ENCODE measurements at regions not wholly inside any gene's neighbourhood (a gene's known extent, or its start where the extent isn't known, plus 50 kb on each side); places are given as distances from the start of the nearest gene placed in this dataset.

DNA sequence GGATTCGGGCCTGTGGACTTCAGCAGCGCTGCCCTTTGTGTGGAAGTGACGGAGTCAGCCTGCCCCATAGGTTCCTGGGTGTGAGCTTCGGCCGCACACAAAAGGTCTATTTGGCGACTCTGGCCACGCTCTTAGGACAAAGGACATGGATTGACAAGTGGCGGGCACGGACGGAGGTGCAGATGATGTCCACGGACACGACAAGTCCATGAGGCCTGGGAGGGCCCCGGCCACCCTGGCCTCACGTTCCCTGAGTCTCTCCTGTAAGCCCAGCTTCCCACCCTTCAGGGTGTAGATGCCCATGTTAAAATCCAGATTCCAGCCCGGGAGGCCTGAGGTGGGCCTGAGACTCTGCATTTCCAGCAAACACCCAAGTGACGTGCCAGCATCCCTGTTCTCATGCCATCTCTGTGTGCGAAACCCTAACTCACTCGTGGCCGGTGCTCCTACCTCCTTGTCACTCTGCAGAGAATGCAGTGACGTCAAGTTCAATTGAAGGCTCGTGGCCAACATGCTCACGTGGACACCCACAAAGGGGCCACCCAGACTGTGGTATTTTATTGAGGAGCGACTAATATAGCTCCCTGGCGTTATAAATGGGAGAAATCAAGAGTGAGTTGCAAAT lies 111.7 kb downstream of the RTP5 start:
- H3K27ac ChIP-seq, result no peak overlapping the region
- no peak overlapping the region for H3K4me2 ChIP-seq
- H3K79me2 ChIP-seq, result no peaks in the 10 kb centered on the region
- H3K4me1 ChIP-seq (ENCODE audit: insufficient read depth), result no peaks in the 10 kb centered on the region
- TF ChIP-seq EZH2 (IDR thresholded peaks at IDR 0.05; ENCODE audit: borderline replicate concordance), result no peak
- H2AFZ ChIP-seq, result no peak overlapping the region
- H3K4me3 ChIP-seq, result no peak overlapping the region
- H3K36me3 ChIP-seq (replicated peaks; ENCODE audit: insufficient read depth, low read depth), result no peaks in the 10 kb centered on the region
- H4K20me1 ChIP-seq (ENCODE audit: insufficient read depth, poor library complexity, severe bottlenecking), result no peaks in the 10 kb centered on the region
- no peak for DNase-seq (ENCODE audit: low spot score)
- H3K27me3 ChIP-seq, result no peaks in the 10 kb centered on the region
- no peaks in the 10 kb centered on the region for H3K9me3 ChIP-seq (ENCODE audit: low read depth)
- WGBS (ENCODE audit: low lambda C conversion rate, missing lambda C conversion rate), result 93% methylated on average over 24 of the region's 24 CpGs
- H3K9me2 ChIP-seq (replicated peaks; ENCODE audit: insufficient read depth), result no peaks in the 10 kb centered on the region

DNA sequence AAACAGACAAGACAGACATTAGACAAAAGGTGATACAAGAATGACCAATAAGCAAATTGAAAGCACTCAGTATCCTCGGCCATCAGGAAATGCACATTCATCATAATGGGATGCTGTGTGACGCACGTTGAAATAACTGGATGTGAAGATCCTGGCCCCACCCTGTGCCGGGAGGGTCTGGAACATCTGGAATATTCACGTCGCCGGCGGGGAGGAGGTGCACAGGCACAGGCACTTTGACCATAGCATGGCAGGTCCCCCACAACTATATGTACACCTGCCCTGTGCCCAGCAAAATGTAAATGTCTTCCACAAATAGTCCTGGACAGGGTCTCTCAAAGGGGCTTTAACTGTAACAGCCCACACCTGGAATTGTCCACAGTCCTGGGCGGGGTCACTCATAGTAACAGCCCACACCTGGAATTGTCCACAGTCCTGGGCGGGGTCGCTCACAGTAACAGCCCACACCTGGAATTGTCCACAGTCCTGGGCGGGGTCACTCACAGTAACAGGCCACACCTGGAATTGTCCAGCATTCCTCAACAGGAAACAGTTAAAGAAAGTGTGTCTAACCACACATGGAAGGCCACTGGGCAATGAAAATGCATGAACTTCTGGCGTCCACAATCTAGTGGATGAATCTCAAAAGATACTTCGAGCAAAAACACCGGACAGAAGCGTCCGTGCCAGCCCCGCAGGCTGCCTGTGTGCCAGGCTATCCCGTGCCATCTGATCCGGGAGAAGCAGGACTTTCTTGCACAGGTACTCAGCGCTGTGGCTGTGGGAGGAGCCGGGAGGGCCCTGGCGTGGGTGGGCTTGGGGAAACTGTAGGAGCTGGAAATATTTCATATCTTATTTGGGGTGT lies 113.4 kb downstream of the RTP5 start:
- Histone ChIP-seq H3K4me2 (no peak overlapping the region), H2AFZ (no peak overlapping the region), H3K27ac (no peak overlapping the region), H3K79me2 (no peaks in the 10 kb centered on the region), H3K4me3 (no peak overlapping the region), H3K27me3 (no peaks in the 10 kb centered on the region), H3K4me1 (ENCODE audit: insufficient read depth) (no peaks in the 10 kb centered on the region), H3K9me3 (ENCODE audit: low read depth) (no peaks in the 10 kb centered on the region), H4K20me1 (ENCODE audit: insufficient read depth, poor library complexity, severe bottlenecking) (no peaks in the 10 kb centered on the region), H3K36me3 (replicated peaks; ENCODE audit: insufficient read depth, low read depth) (no peaks in the 10 kb centered on the region), H3K9me2 (replicated peaks; ENCODE audit: insufficient read depth) (no peaks in the 10 kb centered on the region)
- no peak for DNase-seq (ENCODE audit: low spot score)
- WGBS (ENCODE audit: low lambda C conversion rate, missing lambda C conversion rate), result 95% methylated on average over 23 of the region's 23 CpGs
- TF ChIP-seq, protein P1, sequence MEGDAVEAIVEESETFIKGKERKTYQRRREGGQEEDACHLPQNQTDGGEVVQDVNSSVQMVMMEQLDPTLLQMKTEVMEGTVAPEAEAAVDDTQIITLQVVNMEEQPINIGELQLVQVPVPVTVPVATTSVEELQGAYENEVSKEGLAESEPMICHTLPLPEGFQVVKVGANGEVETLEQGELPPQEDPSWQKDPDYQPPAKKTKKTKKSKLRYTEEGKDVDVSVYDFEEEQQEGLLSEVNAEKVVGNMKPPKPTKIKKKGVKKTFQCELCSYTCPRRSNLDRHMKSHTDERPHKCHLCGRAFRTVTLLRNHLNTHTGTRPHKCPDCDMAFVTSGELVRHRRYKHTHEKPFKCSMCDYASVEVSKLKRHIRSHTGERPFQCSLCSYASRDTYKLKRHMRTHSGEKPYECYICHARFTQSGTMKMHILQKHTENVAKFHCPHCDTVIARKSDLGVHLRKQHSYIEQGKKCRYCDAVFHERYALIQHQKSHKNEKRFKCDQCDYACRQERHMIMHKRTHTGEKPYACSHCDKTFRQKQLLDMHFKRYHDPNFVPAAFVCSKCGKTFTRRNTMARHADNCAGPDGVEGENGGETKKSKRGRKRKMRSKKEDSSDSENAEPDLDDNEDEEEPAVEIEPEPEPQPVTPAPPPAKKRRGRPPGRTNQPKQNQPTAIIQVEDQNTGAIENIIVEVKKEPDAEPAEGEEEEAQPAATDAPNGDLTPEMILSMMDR (IDR thresholded peaks at IDR 0.05; ENCODE audit: poor library complexity), result no peak
- no peak for TF ChIP-seq EZH2phosphoT487 (IDR thresholded peaks at IDR 0.05; ENCODE audit: low read depth, severe bottlenecking, unreplicated experiment)
- TF ChIP-seq EZH2 (IDR thresholded peaks at IDR 0.05; ENCODE audit: borderline replicate concordance), result no peak

DNA sequence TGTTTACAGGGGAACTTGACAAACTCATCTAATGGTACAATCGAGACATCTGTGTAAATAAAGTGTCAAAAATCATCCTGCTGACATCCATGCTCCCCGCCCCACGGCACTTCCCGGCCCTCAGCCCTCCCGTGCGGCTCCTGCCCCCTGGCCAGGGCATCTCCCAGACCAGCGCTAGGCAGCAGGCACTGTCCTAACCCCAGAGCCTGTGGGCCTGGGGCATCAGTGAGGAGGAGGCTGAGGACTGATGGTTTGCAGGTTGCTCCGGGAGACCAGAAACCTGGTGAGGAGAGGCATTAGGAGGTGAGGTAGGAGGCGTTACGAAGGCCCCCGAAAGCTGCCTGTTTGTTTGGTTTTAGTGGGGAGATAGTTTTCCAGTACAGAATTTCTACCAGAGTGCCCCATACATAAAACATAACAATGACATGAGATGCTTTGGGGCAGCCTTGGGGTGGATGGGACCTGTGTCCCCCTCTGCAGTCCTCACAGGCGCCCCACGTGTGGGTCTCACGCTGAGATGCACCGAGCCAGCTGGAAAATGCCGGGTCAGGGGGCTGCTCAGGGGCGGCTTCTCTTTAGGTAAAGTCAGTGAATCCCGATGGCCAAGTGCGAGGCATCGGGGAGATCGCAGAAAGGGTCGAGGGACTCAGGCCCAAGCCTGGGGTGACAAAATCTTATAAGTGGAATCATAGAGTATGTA lies 114.2 kb downstream of the RTP5 start:
- Histone ChIP-seq H3K4me2 (no peak overlapping the region), H3K27me3 (no peaks in the 10 kb centered on the region), H3K27ac (no peak overlapping the region), H3K79me2 (no peaks in the 10 kb centered on the region), H4K20me1 (ENCODE audit: insufficient read depth, poor library complexity, severe bottlenecking) (no peaks in the 10 kb centered on the region), H2AFZ (no peak overlapping the region), H3K4me3 (no peak overlapping the region), H3K9me2 (replicated peaks; ENCODE audit: insufficient read depth) (no peaks in the 10 kb centered on the region), H3K4me1 (ENCODE audit: insufficient read depth) (no peaks in the 10 kb centered on the region), H3K9me3 (ENCODE audit: low read depth) (no peaks in the 10 kb centered on the region), H3K36me3 (replicated peaks; ENCODE audit: insufficient read depth, low read depth) (no peaks in the 10 kb centered on the region)
- WGBS (ENCODE audit: low lambda C conversion rate, missing lambda C conversion rate), result 93% methylated on average over 22 of the region's 22 CpGs
- no peak for DNase-seq (ENCODE audit: low spot score)
- no peak for TF ChIP-seq EZH2 (IDR thresholded peaks at IDR 0.05; ENCODE audit: borderline replicate concordance)
- no peak for TF ChIP-seq EZH2phosphoT487 (IDR thresholded peaks at IDR 0.05; ENCODE audit: low read depth, severe bottlenecking, unreplicated experiment)
- TF ChIP-seq, protein P1 (IDR thresholded peaks at IDR 0.05; ENCODE audit: poor library complexity), result no peak

GRCh38 chr2:241984271-241984655 lies 114.7 kb downstream of the RTP5 start:
- no peaks in the 10 kb centered on the region for H3K4me1 ChIP-seq (ENCODE audit: insufficient read depth)
- no peak overlapping the region for H3K27ac ChIP-seq
- no peak overlapping the region for H3K4me2 ChIP-seq
- TF ChIP-seq EZH2phosphoT487 (IDR thresholded peaks at IDR 0.05; ENCODE audit: low read depth, severe bottlenecking, unreplicated experiment), result no peak
- H3K4me3 ChIP-seq, result no peak overlapping the region
- no peaks in the 10 kb centered on the region for H3K79me2 ChIP-seq
- no peaks in the 10 kb centered on the region for H4K20me1 ChIP-seq (ENCODE audit: insufficient read depth, poor library complexity, severe bottlenecking)
- DNase-seq (ENCODE audit: low spot score), result no peak
- H3K9me2 ChIP-seq (replicated peaks; ENCODE audit: insufficient read depth), result no peaks in the 10 kb centered on the region
- no peaks in the 10 kb centered on the region for H3K27me3 ChIP-seq
- no peaks in the 10 kb centered on the region for H3K9me3 ChIP-seq (ENCODE audit: low read depth)
- WGBS (ENCODE audit: low lambda C conversion rate, missing lambda C conversion rate), result 84% methylated on average over 12 of the region's 12 CpGs
- H2AFZ ChIP-seq, result no peak overlapping the region
- H3K36me3 ChIP-seq (replicated peaks; ENCODE audit: insufficient read depth, low read depth), result no peaks in the 10 kb centered on the region
